ENCODE measurements at regions not wholly inside any gene's neighbourhood (a gene's known extent, or its start where the extent isn't known, plus 50 kb on each side); places are given as distances from the start of the nearest gene placed in this dataset.

DNA sequence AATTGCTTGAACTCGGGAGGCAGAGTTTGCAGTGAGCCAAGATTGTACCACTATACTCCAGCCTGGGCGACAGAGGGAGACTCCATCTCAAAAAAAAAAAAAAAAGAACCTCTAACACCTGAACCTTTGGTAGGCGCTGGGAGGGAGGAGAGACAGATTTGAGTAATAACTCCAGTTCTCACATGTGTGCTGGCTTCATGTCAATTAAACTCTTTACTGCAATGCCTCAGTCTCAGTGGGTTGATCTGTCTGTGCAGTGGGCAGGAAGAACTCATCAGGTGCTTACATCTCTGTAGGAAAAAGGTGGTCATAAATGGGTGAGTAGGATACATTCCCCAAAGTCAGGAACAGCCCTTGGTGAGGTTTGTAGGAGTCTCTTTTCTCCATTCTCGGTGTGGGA, 85.1 kb upstream of the ABCC4 start:
- Histone ChIP-seq H3F3A (ENCODE audit: control insufficient read depth, insufficient read depth) (peaks cover 4% of the 10 kb centered on the region; the same call in 1 of the 2 replicates), H4K20me1 (ENCODE audit: control insufficient read depth, insufficient read depth, low read depth, low read length) (no peaks in the 10 kb centered on the region), H3K9me2 (replicated peaks; ENCODE audit: control insufficient read depth, low read length) (no peaks in the 10 kb centered on the region), H3K79me2 (ENCODE audit: control insufficient read depth, low read length) (no peaks in the 10 kb centered on the region), H3K4me2 (ENCODE audit: low read length) (no peak overlapping the region), H3K27me3 (ENCODE audit: control insufficient read depth, low read length) (no peaks in the 10 kb centered on the region), H3K4me3 (ENCODE audit: low read length) (no peak overlapping the region), H3K9me3 (ENCODE audit: control insufficient read depth, insufficient read depth, low read length) (no peaks in the 10 kb centered on the region), H3K4me1 (ENCODE audit: control insufficient read depth, low read length) (peaks cover 33% of the 10 kb centered on the region), H3K27ac (ENCODE audit: low read depth, low read length) (no peak overlapping the region), H3K36me3 (ENCODE audit: control insufficient read depth, low read length) (no peaks in the 10 kb centered on the region)
- TF ChIP-seq EZH2phosphoT487 (IDR thresholded peaks at IDR 0.05; ENCODE audit: borderline replicate concordance, low read length), result no peak
- no peak for TF ChIP-seq CTCF (IDR thresholded peaks at IDR 0.05; ENCODE audit: low read depth, low read length, poor library complexity, severe bottlenecking)

DNA sequence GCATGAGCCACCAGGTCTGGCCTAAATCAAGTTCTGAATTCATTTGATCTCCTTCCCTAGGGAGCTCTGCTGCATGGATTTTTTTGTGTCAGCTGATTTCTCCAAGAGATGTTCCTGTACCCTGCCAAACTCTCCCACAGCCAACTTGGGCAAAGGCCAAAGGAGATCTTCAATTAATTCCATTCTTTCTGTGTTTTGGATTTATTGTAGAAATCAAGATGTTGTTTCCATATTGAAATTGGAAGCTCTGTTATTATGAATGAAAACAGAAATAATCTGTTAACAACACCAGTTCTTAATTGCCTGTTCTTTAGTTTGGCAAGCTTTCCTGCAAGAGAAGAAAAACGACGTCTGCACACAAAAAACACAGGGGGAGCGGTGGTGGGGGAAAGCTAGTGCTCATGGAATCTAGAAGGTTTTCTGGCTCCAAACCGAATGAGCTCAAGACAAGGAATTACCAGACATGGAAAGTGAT, 86.5 kb upstream of the ABCC4 start:
- peaks cover 32% of the 10 kb centered on the region for H3K4me1 ChIP-seq (ENCODE audit: control insufficient read depth, low read length)
- H3K27ac ChIP-seq (ENCODE audit: low read depth, low read length), result no peak overlapping the region
- peaks cover 4% of the 10 kb centered on the region; the same call in 1 of the 2 replicates for H3F3A ChIP-seq (ENCODE audit: control insufficient read depth, insufficient read depth)
- H3K4me3 ChIP-seq (ENCODE audit: low read length), result no peak overlapping the region
- no peaks in the 10 kb centered on the region for H3K9me2 ChIP-seq (replicated peaks; ENCODE audit: control insufficient read depth, low read length)
- no peaks in the 10 kb centered on the region for H4K20me1 ChIP-seq (ENCODE audit: control insufficient read depth, insufficient read depth, low read depth, low read length)
- no peaks in the 10 kb centered on the region for H3K36me3 ChIP-seq (ENCODE audit: control insufficient read depth, low read length)
- H3K9me3 ChIP-seq (ENCODE audit: control insufficient read depth, insufficient read depth, low read length), result no peaks in the 10 kb centered on the region
- H3K79me2 ChIP-seq (ENCODE audit: control insufficient read depth, low read length), result no peaks in the 10 kb centered on the region
- TF ChIP-seq EZH2phosphoT487 (IDR thresholded peaks at IDR 0.05; ENCODE audit: borderline replicate concordance, low read length) (no peak), CTCF (IDR thresholded peaks at IDR 0.05; ENCODE audit: low read depth, low read length, poor library complexity, severe bottlenecking) (no peak)
- peak overlapping the region; percentile 39 for H3K4me2 ChIP-seq (ENCODE audit: low read length)
- H3K27me3 ChIP-seq (ENCODE audit: control insufficient read depth, low read length), result no peaks in the 10 kb centered on the region

GRCh38 chr13:95388420-95389079, 87.3 kb upstream of the ABCC4 start:
- Histone ChIP-seq H3K4me1 (ENCODE audit: control insufficient read depth, low read length) (peaks cover 32% of the 10 kb centered on the region), H3K9me3 (ENCODE audit: control insufficient read depth, insufficient read depth, low read length) (no peaks in the 10 kb centered on the region), H3F3A (ENCODE audit: control insufficient read depth, insufficient read depth) (peaks cover 4% of the 10 kb centered on the region; the same call in 1 of the 2 replicates), H3K4me2 (ENCODE audit: low read length) (peak overlapping the region; percentile 60), H3K27ac (ENCODE audit: low read depth, low read length) (peak overlapping the region; percentile 33), H3K79me2 (ENCODE audit: control insufficient read depth, low read length) (no peaks in the 10 kb centered on the region), H3K4me3 (ENCODE audit: low read length) (peak overlapping the region; percentile 41), H3K36me3 (ENCODE audit: control insufficient read depth, low read length) (no peaks in the 10 kb centered on the region), H3K27me3 (ENCODE audit: control insufficient read depth, low read length) (no peaks in the 10 kb centered on the region), H4K20me1 (ENCODE audit: control insufficient read depth, insufficient read depth, low read depth, low read length) (no peaks in the 10 kb centered on the region), H3K9me2 (replicated peaks; ENCODE audit: control insufficient read depth, low read length) (no peaks in the 10 kb centered on the region)
- TF ChIP-seq EZH2phosphoT487 (IDR thresholded peaks at IDR 0.05; ENCODE audit: borderline replicate concordance, low read length), result no peak
- no peak for TF ChIP-seq CTCF (IDR thresholded peaks at IDR 0.05; ENCODE audit: low read depth, low read length, poor library complexity, severe bottlenecking)

Measured in DOHH2 (cell line).